H1 (cell line): ENCODE measurements at regions not wholly inside any gene's neighbourhood (a gene's known extent, or its start where the extent isn't known, plus 50 kb on each side); places are given as distances from the start of the nearest gene placed in this dataset.

ENCODE experiments used
- CTCF ChIA-PET: fragments of 300-600 bp; sonication (Branson Sonifier 250); formaldehyde crosslinking; loops from one replicate; lab custom pipeline; 2021; ENCODE audit not compliant: partially characterized antibody; lab: Charles Lee
- POLR2A ChIA-PET: fragments of 300-600 bp; sonication (Branson Sonifier 250); formaldehyde crosslinking; loops from one replicate; lab custom pipeline; 2021; ENCODE audit warnings: inconsistent platforms; ENCODE audit not compliant: partially characterized antibody; lab: Charles Lee
- DNase-seq, 2 experiments: peaks; one replicate each; pipeline versions ENCODE4 v3.0.0 to v3.0.0-alpha.2; 2010 to 2022; ENCODE audit warnings: low spot score in 2 of 2, low read depth in 1 of 2, mixed read lengths in 1 of 2
- FAIRE-seq: peaks from 2 replicates; lab custom pipeline; 2011; peaks lifted over from hg19 to GRCh38; lab: Jason Lieb, UNC
- H2AFZ ChIP-seq: 2 replicates; pipeline ENCODE4 v1.8.1; 2012; ENCODE audit warnings: low read length, inconsistent platforms
- H2AK5ac ChIP-seq: 2 replicates; pipeline ENCODE4 v1.6.1; 2013; ENCODE audit warnings: low read depth, low read length
- H2BK120ac ChIP-seq: replicated peaks from 2 replicates; pipeline ENCODE3; 2013; ENCODE audit warnings: low read depth, low read length, inconsistent platforms
- H2BK12ac ChIP-seq: 2 replicates; pipeline ENCODE4 v1.6.1; 2013; ENCODE audit warnings: low read depth, low read length
- H2BK15ac ChIP-seq: 2 replicates; pipeline ENCODE4 v1.6.1; 2013; ENCODE audit warnings: low read length
- H2BK20ac ChIP-seq: 2 replicates; pipeline ENCODE4 v1.6.1; 2013; ENCODE audit warnings: low read length
- H2BK5ac ChIP-seq: 2 replicates; pipeline ENCODE4 v1.6.1; 2013; ENCODE audit warnings: low read depth, low read length
- H3K14ac ChIP-seq: 2 replicates; pipeline ENCODE4 v1.6.1; 2013; ENCODE audit warnings: inconsistent platforms; ENCODE audit not compliant: insufficient read length
- H3K18ac ChIP-seq: 2 replicates; pipeline ENCODE4 v1.6.1; 2013; ENCODE audit warnings: low read length; ENCODE audit errors: extremely low read depth
- H3K23ac ChIP-seq: 2 replicates; pipeline ENCODE4 v1.6.1; 2013; ENCODE audit warnings: inconsistent platforms; ENCODE audit not compliant: insufficient read length
- H3K23me2 ChIP-seq: 2 replicates; pipeline ENCODE4 v1.6.1; 2013; ENCODE audit warnings: low read depth, low read length
- H3K27ac ChIP-seq: 2 replicates; pipeline ENCODE4 v1.6.1; 2011; ENCODE audit warnings: low read depth, low read length, inconsistent platforms
- H3K27me3 ChIP-seq, 4 experiments: replicated peaks in 1 of 4; 1 replicate in 1 of 4; 2 replicates in 3 of 4; pipeline versions ENCODE4 v1.6.1 to v1.8.1; 2011 to 2013; ENCODE audit warnings: low read length in 3 of 4, mild to moderate bottlenecking in 3 of 4, inconsistent platforms in 2 of 4, mixed read lengths in 2 of 4, moderate library complexity in 1 of 4; ENCODE audit not compliant: control insufficient read depth in 3 of 4, insufficient read depth in 3 of 4; ENCODE audit errors: extremely low read depth in 1 of 4
- H3K36me3 ChIP-seq, 4 experiments: 2 replicates each; pipeline versions ENCODE4 v1.6.1 to v1.8.1; 2011 to 2013; ENCODE audit warnings: mild to moderate bottlenecking in 4 of 4, low read length in 3 of 4, moderate library complexity in 2 of 4, control low read depth in 1 of 4, inconsistent platforms in 1 of 4; ENCODE audit not compliant: insufficient read depth in 4 of 4, control insufficient read depth in 2 of 4
- H3K4ac ChIP-seq: replicated peaks from 2 replicates; pipeline ENCODE3; 2013; ENCODE audit warnings: low read length, low read depth, mixed read lengths, inconsistent platforms; ENCODE audit not compliant: insufficient read length
- H3K4me1 ChIP-seq, 4 experiments: replicated peaks in 1 of 4; 1 replicate in 1 of 4; 2 replicates in 3 of 4; pipeline versions ENCODE4 v1.6.1 to v1.8.1; 2011 to 2013; ENCODE audit warnings: low read length in 3 of 4, inconsistent platforms in 2 of 4, mixed read lengths in 1 of 4; ENCODE audit not compliant: insufficient read depth in 4 of 4, control insufficient read depth in 3 of 4
- H3K4me2 ChIP-seq, 2 experiments: 2 replicates each; pipeline versions ENCODE4 v1.6.1 to v1.8.1; 2011 to 2013; ENCODE audit warnings: low read depth in 2 of 2, low read length in 2 of 2, control low read depth in 1 of 2, inconsistent platforms in 1 of 2, mild to moderate bottlenecking in 1 of 2; ENCODE audit not compliant: insufficient read depth in 1 of 2
- H3K4me3 ChIP-seq, 4 experiments: fragments of 200-600, 300-600 bp in 1 of 4; sonication (generic), shearing (Covaris generic), sonication (Bioruptor Twin) in 1 of 4; 2 replicates each; pipeline versions ENCODE4 v1.5.1 to v1.8.1; 2011 to 2016; ENCODE audit warnings: low read length in 4 of 4, low read depth in 3 of 4, control low read depth in 2 of 4, inconsistent platforms in 2 of 4, mild to moderate bottlenecking in 2 of 4, mixed read lengths in 1 of 4, moderate library complexity in 1 of 4; ENCODE audit not compliant: insufficient read depth in 2 of 4; ENCODE audit errors: extremely low read depth in 1 of 4
- H3K56ac ChIP-seq: replicated peaks from 2 replicates; pipeline ENCODE3; 2013; ENCODE audit warnings: low read depth, mild to moderate bottlenecking, mixed read lengths, low read length, inconsistent platforms; ENCODE audit not compliant: insufficient read length
- H3K79me1 ChIP-seq: 2 replicates; pipeline ENCODE4 v1.6.1; 2013; ENCODE audit warnings: low read depth, low read length, control low read depth
- H3K79me2 ChIP-seq, 2 experiments: 2 replicates each; pipeline versions ENCODE4 v1.6.1 to v1.8.1; 2012 to 2013; ENCODE audit warnings: low read length in 2 of 2, mild to moderate bottlenecking in 2 of 2, inconsistent platforms in 1 of 2; ENCODE audit not compliant: insufficient read depth in 2 of 2, control insufficient read depth in 1 of 2
- H3K9ac ChIP-seq, 4 experiments: replicated peaks in 1 of 4; 1 replicate in 1 of 4; 2 replicates in 3 of 4; pipeline versions ENCODE4 v1.6.1 to v1.8.1; 2011 to 2013; ENCODE audit warnings: low read depth in 3 of 4, low read length in 3 of 4, control low read depth in 2 of 4, mild to moderate bottlenecking in 2 of 4, moderate library complexity in 2 of 4, inconsistent platforms in 1 of 4; ENCODE audit errors: extremely low read depth in 1 of 4
- H3K9me3 ChIP-seq, 2 experiments: 2 replicates each; pipeline versions ENCODE4 v1.6.1 to v1.8.1; 2012 to 2013; ENCODE audit warnings: mild to moderate bottlenecking in 2 of 2, moderate library complexity in 2 of 2, control low read depth in 1 of 2, inconsistent platforms in 1 of 2, low read depth in 1 of 2, low read length in 1 of 2, mixed read lengths in 1 of 2; ENCODE audit not compliant: insufficient read depth in 2 of 2
- H4K20me1 ChIP-seq, 2 experiments: replicated peaks in 1 of 2; 2 replicates each; pipeline versions ENCODE3 to v1.8.1; 2011 to 2013; ENCODE audit warnings: inconsistent platforms in 2 of 2, low read length in 2 of 2, mild to moderate bottlenecking in 1 of 2; ENCODE audit not compliant: insufficient read depth in 2 of 2, control insufficient read depth in 1 of 2
- H4K5ac ChIP-seq: 2 replicates; pipeline ENCODE4 v1.6.1; 2013; ENCODE audit warnings: low read length, low read depth, mixed read lengths, inconsistent platforms; ENCODE audit not compliant: insufficient read length
- H4K8ac ChIP-seq: 2 replicates; pipeline ENCODE4 v1.8.0; 2013; ENCODE audit warnings: mild to moderate bottlenecking, moderate library complexity, low read length, inconsistent platforms; ENCODE audit not compliant: insufficient read depth; ENCODE audit errors: extremely low read depth
- H4K91ac ChIP-seq: replicated peaks from 2 replicates; pipeline ENCODE3; 2013; ENCODE audit warnings: low read length, mixed read lengths, inconsistent platforms; ENCODE audit not compliant: insufficient read length
- CEBPB ChIP-seq: IDR thresholded peaks from 2 replicates; pipeline ENCODE4 v1.6.1; 2012; ENCODE audit warnings: low read depth, low read length
- EZH2 ChIP-seq: fragments of 200-600 bp; sonication (generic); IDR thresholded peaks from 2 replicates; pipeline ENCODE4 v1.7.1; 2012; ENCODE audit warnings: low read depth, mild to moderate bottlenecking, moderate library complexity, low read length, inconsistent platforms; ENCODE audit not compliant: severe bottlenecking
- HDAC2 ChIP-seq, 2 experiments: fragments of 300-600 bp in 1 of 2; sonication (generic) in 1 of 2; IDR thresholded peaks; 2 replicates each; pipeline ENCODE4 v1.6.1; 2011 to 2012; ENCODE audit warnings: low read depth in 2 of 2, low read length in 2 of 2, mild to moderate bottlenecking in 2 of 2, moderate library complexity in 2 of 2, borderline replicate concordance in 1 of 2, inconsistent platforms in 1 of 2
- RFX5 ChIP-seq: IDR thresholded peaks from 2 replicates; pipeline ENCODE4 v1.6.1; 2011; ENCODE audit warnings: low read depth, low read length, improper control_type of control experiment, borderline replicate concordance
- SIN3A ChIP-seq, 2 experiments: IDR thresholded peaks in 1 of 2; conservative IDR thresholded peaks in 1 of 2; 2 replicates each; pipeline ENCODE4 v1.6.1; 2011 to 2012; ENCODE audit warnings: low read length in 2 of 2, improper control_type of control experiment in 1 of 2, low read depth in 1 of 2, mild to moderate bottlenecking in 1 of 2
- WGBS, 2 experiments: shearing (Covaris generic) in 1 of 2; methylation state at CpG; one replicate each; pipeline versions ENCODE4 v1.1.6 to v1.1.7; 2013 to 2015; ENCODE audit warnings: low lambda C conversion rate in 2 of 2, mixed read lengths in 2 of 2, inconsistent platforms in 1 of 2, low coverage in 1 of 2, missing lambda C conversion rate in 1 of 2; ENCODE audit not compliant: insufficient replicate concordance in 2 of 2, insufficient coverage in 1 of 2, insufficient read length in 1 of 2; ENCODE audit errors: extremely low coverage in 1 of 2, missing lambda C conversion rate in 1 of 2; 5-methylcytosine and 5-hydroxymethylcytosine counted together
- TF ChIP-seq, protein P1 (sequence below): IDR thresholded peaks from 2 replicates; pipeline ENCODE4 v1.6.1; 2011; ENCODE audit warnings: low read depth, mild to moderate bottlenecking, low read length; ENCODE audit not compliant: insufficient read depth

DNA sequence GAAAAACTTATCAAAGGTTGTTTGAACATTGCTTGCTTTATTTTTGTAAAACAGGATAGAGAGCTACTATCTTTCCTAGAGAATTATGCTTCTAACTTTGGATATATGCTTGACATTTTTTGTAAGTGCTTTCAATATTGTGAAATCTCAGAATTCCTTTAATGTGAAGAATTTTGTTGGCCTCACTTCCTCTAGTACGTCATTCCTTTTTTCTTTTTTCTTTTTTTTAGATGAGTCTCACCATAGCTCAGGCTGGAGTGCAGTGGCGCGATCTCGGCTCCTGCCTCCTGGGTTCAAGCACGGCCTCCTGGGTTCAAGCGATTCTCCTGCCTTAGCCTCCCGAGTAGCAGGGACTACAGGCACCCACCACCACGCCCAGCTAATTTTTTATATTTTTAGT is 668.1 kb downstream of the RFPL4B start:
- H4K91ac ChIP-seq = no peak overlapping the region
- no peak overlapping the region for H3K23ac ChIP-seq
- H3K9me3 ChIP-seq = no peaks in the 10 kb centered on the region
- H3K4me1 ChIP-seq = no peaks in the 10 kb centered on the region
- ChIA-PET POLR2A (no interaction called here), CTCF (no interaction called here)
- H3K79me2 ChIP-seq = no peaks in the 10 kb centered on the region
- no peaks in the 10 kb centered on the region for H3K36me3 ChIP-seq
- no peak overlapping the region for H2BK12ac ChIP-seq
- H3K4me3 ChIP-seq = no peak overlapping the region
- H3K4me2 ChIP-seq = no peak overlapping the region
- no peak overlapping the region for H2AFZ ChIP-seq
- H3K27me3 ChIP-seq = no peaks in the 10 kb centered on the region
- H4K20me1 ChIP-seq = no peaks in the 10 kb centered on the region
- H3K56ac ChIP-seq = no peak overlapping the region
- DNase-seq (no peak), FAIRE-seq (no peak)
- 58% methylated on average over 8 of the region's 8 CpGs; no CpG with 5 or more reads in 1 of the 2 experiments for WGBS, 2 experiments
- H3K4ac ChIP-seq = no peak overlapping the region
- H2BK15ac ChIP-seq = no peak overlapping the region
- H3K9ac ChIP-seq = no peak overlapping the region
- no peak overlapping the region for H2BK120ac ChIP-seq
- H3K79me1 ChIP-seq = no peaks in the 10 kb centered on the region
- H4K5ac ChIP-seq = no peak overlapping the region
- no peak overlapping the region for H3K14ac ChIP-seq
- H2BK5ac ChIP-seq = no peak overlapping the region
- no peak overlapping the region for H4K8ac ChIP-seq
- no peak overlapping the region for H2BK20ac ChIP-seq
- no peak overlapping the region for H3K27ac ChIP-seq
- H3K18ac ChIP-seq = no peak overlapping the region
- H3K23me2 ChIP-seq = no peaks in the 10 kb centered on the region; the same call in 1 of the 2 replicates
- H2AK5ac ChIP-seq = no peak overlapping the region
- TF ChIP-seq CEBPB (no peak), SIN3A (conservative IDR thresholded peaks at IDR 0.05 in 1 of 2, IDR thresholded peaks at IDR 0.05 in 1 of 2; ENCODE audit: low read depth in 1 of 2, low read length in 2 of 2) (no peak), RFX5 (no peak), HDAC2 (IDR thresholded peaks at IDR 0.05; ENCODE audit: borderline replicate concordance in 1 of 2, low read depth in 2 of 2, low read length in 2 of 2) (no peak), EZH2 (no peak)
- TF ChIP-seq, protein P1, sequence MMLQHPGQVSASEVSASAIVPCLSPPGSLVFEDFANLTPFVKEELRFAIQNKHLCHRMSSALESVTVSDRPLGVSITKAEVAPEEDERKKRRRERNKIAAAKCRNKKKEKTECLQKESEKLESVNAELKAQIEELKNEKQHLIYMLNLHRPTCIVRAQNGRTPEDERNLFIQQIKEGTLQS = no peak
